GM12873 (cell line): ENCODE measurements at regions not wholly inside any gene's neighbourhood (a gene's known extent, or its start where the extent isn't known, plus 50 kb on each side); places are given as distances from the start of the nearest gene placed in this dataset.

Experiments used
- TF ChIP-seq, protein P1 (sequence below): IDR thresholded peaks from 2 replicates; pipeline ENCODE4 v1.5.1; 2012; ENCODE audit warnings: low read depth, mild to moderate bottlenecking, moderate library complexity, low read length, control low read depth; ENCODE audit not compliant: insufficient read depth; ENCODE audit errors: missing control alignments

GRCh38 chr4:26218677-26219605 lies 101.9 kb upstream of the RBPJ start:
- TF ChIP-seq, protein P1, sequence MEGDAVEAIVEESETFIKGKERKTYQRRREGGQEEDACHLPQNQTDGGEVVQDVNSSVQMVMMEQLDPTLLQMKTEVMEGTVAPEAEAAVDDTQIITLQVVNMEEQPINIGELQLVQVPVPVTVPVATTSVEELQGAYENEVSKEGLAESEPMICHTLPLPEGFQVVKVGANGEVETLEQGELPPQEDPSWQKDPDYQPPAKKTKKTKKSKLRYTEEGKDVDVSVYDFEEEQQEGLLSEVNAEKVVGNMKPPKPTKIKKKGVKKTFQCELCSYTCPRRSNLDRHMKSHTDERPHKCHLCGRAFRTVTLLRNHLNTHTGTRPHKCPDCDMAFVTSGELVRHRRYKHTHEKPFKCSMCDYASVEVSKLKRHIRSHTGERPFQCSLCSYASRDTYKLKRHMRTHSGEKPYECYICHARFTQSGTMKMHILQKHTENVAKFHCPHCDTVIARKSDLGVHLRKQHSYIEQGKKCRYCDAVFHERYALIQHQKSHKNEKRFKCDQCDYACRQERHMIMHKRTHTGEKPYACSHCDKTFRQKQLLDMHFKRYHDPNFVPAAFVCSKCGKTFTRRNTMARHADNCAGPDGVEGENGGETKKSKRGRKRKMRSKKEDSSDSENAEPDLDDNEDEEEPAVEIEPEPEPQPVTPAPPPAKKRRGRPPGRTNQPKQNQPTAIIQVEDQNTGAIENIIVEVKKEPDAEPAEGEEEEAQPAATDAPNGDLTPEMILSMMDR, result no peak

DNA sequence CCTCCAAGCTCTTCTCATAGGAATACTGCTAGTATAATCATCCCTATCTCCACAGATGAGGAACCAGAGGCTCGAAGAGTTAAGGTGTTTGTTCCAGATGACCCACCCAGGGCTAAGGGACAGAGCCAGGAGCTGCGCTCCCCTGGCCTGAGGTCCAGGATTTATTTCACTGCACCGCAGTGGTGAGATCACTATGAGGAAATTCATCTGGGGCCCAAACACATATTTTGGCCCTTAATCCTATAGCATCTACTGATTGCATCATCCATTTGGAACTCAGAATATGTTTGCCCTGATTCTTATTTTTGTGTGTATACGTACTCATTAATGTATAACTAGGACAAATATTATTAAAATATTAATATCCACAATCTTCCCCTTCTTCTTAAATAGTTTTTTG lies 100.1 kb upstream of the RBPJ start:
- TF ChIP-seq, protein P1, result no peak

- TF ChIP-seq, protein P1, result no peak
Measured at GRCh38 chr4:26223155-26223554, 97.7 kb upstream of the RBPJ start.

GRCh38 chr4:26226629-26227376 lies 94.0 kb upstream of the RBPJ start:
- TF ChIP-seq, protein P1, result no peak

- TF ChIP-seq, protein P1, result no peak
Measured at GRCh38 chr4:26227601-26228229, 93.1 kb upstream of the RBPJ start.

DNA sequence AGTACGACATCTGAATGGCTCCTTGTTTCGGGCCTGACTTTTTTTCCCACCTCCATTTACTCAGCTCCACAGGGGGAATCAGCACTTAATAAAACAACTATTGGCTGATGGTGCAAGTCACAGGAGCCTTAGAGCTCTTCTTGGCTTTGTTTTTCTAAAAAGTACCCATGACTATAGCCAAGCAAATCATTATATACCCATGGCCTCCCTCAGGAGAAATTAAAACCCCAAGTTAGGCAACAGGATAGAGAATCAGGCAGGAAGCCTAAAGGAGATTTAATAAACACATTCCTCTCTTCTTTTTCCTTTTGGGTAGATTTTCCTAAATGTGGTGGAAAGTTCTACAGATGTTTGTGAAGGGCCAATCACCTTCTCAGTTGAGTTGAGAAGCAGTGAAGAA lies 91.9 kb upstream of the RBPJ start:
- TF ChIP-seq, protein P1, result no peak

DNA sequence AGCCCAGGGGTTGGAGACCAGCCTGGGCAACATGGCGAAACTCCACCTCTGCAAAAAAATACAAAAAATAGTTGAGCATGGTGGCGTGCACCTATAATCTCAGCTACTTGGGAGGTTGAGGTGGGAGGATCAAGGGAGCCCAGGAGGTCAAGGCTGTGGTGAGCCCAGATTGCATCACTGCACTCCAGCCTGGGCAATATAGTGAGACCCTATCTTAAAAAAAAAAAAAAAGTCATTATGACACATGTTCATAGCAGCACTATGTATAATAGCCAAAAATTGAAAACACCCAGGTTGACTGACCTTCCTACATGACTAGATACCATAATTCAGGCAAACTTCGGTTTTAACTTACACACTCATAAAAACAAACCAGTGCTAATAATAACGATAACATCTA lies 90.8 kb upstream of the RBPJ start:
- TF ChIP-seq, protein P1, result no peak
